ENCODE measurements at regions not wholly inside any gene's neighbourhood (a gene's known extent, or its start where the extent isn't known, plus 50 kb on each side); places are given as distances from the start of the nearest gene placed in this dataset.

- Mint-ChIP-seq H3K27me3 (ENCODE audit: low read depth in 2 of 2) (peaks cover 0 to 4% of the 10 kb centered on the region in 2 donors), H3K4me3 (no peak overlapping the region), H3K9me3 (no peaks in the 10 kb centered on the region), H3K27ac (no peak overlapping the region), H3K36me3 (no peaks in the 10 kb centered on the region), H3K4me1 (peaks cover 37 to 47% of the 10 kb centered on the region in 2 donors)
- intact Hi-C loops (cut with micrococcal nuclease): loop anchor here (5.0 kb wide), 2 partner anchors 214 to 689 kb away; no protein-coding TSS in a partner anchor
- 89% methylated on average over 10 of the region's 10 CpGs for WGBS (ENCODE audit: insufficient coverage)
- Histone ChIP-seq H3K27ac (ENCODE audit: low read length) (no peak overlapping the region), H3K4me3 (ENCODE audit: low read length) (no peak overlapping the region), H3K27me3 (ENCODE audit: control insufficient read depth, insufficient read depth, low read length) (no peaks in the 10 kb centered on the region), H3K9me3 (ENCODE audit: control insufficient read depth, insufficient read depth, low read length) (no peaks in the 10 kb centered on the region), H3K4me1 (ENCODE audit: control insufficient read depth, insufficient read depth, low read length) (peaks cover 23% of the 10 kb centered on the region), H3K36me3 (ENCODE audit: control insufficient read depth, insufficient read depth, low read length) (no peaks in the 10 kb centered on the region)
- TF ChIP-seq CTCF (IDR thresholded peaks at IDR 0.05): no peak
- no peak for DNase-seq
- no peak for ATAC-seq
These were observed 237.0 kb downstream of the SYK start for GRCh38 chr9:91038483-91039124.

DNA sequence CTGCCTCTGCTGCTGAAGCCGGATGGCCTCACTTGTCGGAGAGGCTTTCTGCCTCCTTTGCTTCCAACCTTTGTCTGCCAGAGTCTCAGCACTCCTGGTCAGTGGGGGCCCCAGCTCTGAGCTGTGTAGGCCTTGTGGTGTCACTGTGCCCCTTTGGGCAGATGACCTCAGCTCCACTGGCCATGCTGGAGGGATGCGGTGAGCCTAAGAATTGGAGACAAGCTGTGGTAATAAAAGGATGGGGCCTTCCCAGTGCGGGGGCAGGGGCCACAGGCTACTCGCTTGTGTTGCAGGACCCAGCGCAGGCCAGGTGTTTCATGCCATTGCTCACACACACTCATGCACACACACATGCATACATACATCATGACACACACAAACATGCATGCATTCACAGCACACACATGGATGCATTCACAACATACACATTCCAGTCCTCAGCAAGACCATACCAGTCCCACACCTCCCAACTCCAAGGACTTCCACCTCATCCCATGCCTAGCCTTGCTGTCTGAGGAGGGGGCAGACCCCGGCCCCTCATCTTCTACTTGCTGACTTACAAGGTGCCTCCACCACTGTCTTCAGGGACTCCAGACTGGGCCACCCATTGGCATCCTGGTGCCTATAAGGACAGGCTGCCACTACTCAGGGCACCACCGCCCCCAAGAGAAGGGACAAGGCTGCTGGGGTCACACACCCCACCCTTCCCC is 237.7 kb downstream of the SYK start:
- peaks cover 37 to 47% of the 10 kb centered on the region in 2 donors for H3K4me1 Mint-ChIP-seq
- Histone ChIP-seq H3K4me3 (ENCODE audit: low read length) (no peak overlapping the region), H3K4me1 (ENCODE audit: control insufficient read depth, insufficient read depth, low read length) (peaks cover 23% of the 10 kb centered on the region), H3K9me3 (ENCODE audit: control insufficient read depth, insufficient read depth, low read length) (no peaks in the 10 kb centered on the region), H3K27ac (ENCODE audit: low read length) (no peak overlapping the region), H3K36me3 (ENCODE audit: control insufficient read depth, insufficient read depth, low read length) (no peaks in the 10 kb centered on the region), H3K27me3 (ENCODE audit: control insufficient read depth, insufficient read depth, low read length) (no peaks in the 10 kb centered on the region)
- peak overlapping the region in 1 of 2 donors; percentile 72 for H3K27ac Mint-ChIP-seq
- DNase-seq: no peak
- TF ChIP-seq CTCF (IDR thresholded peaks at IDR 0.05): no peak
- peak overlapping the region; percentile 32 for H3K4me3 Mint-ChIP-seq
- no peaks in the 10 kb centered on the region for H3K36me3 Mint-ChIP-seq
- 85% methylated on average over 8 of the region's 8 CpGs for WGBS (ENCODE audit: insufficient coverage)
- H3K27me3 Mint-ChIP-seq (ENCODE audit: low read depth in 2 of 2): peaks cover under 1 to 7% of the 10 kb centered on the region in 2 donors
- ATAC-seq: peak in 1 of 3 donors; percentile 21
- no peaks in the 10 kb centered on the region for H3K9me3 Mint-ChIP-seq
- intact Hi-C loops (cut with micrococcal nuclease): loop anchor here (5.0 kb wide), 2 partner anchors 213 to 688 kb away; no protein-coding TSS in a partner anchor

GRCh38 chr9:91039835-91040140 is 238.2 kb downstream of the SYK start:
- Histone ChIP-seq H3K36me3 (ENCODE audit: control insufficient read depth, insufficient read depth, low read length) (no peaks in the 10 kb centered on the region), H3K4me1 (ENCODE audit: control insufficient read depth, insufficient read depth, low read length) (peaks cover 23% of the 10 kb centered on the region), H3K9me3 (ENCODE audit: control insufficient read depth, insufficient read depth, low read length) (no peaks in the 10 kb centered on the region), H3K27me3 (ENCODE audit: control insufficient read depth, insufficient read depth, low read length) (no peaks in the 10 kb centered on the region), H3K4me3 (ENCODE audit: low read length) (no peak overlapping the region), H3K27ac (ENCODE audit: low read length) (no peak overlapping the region)
- Mint-ChIP-seq H3K36me3 (no peaks in the 10 kb centered on the region), H3K27me3 (ENCODE audit: low read depth in 2 of 2) (peaks cover 6 to 9% of the 10 kb centered on the region in 2 donors), H3K4me1 (peaks cover 37 to 47% of the 10 kb centered on the region in 2 donors), H3K27ac (peak overlapping the region in 1 of 2 donors; percentile 72), H3K9me3 (no peaks in the 10 kb centered on the region), H3K4me3 (peak overlapping the region; percentile 22)
- TF ChIP-seq CTCF (IDR thresholded peaks at IDR 0.05): no peak
- intact Hi-C loops (cut with micrococcal nuclease): loop anchor here (5.0 kb wide), 2 partner anchors 213 to 688 kb away; no protein-coding TSS in a partner anchor
- WGBS (ENCODE audit: insufficient coverage): 71% methylated on average over 8 of the region's 8 CpGs
- ATAC-seq (no peak), DNase-seq (no peak)
